ENCODE measurements at regions not wholly inside any gene's neighbourhood (a gene's known extent, or its start where the extent isn't known, plus 50 kb on each side); places are given as distances from the start of the nearest gene placed in this dataset.
A peak's percentile ranks its signal among the peaks of the same experiment; 100 is the strongest.

DNA sequence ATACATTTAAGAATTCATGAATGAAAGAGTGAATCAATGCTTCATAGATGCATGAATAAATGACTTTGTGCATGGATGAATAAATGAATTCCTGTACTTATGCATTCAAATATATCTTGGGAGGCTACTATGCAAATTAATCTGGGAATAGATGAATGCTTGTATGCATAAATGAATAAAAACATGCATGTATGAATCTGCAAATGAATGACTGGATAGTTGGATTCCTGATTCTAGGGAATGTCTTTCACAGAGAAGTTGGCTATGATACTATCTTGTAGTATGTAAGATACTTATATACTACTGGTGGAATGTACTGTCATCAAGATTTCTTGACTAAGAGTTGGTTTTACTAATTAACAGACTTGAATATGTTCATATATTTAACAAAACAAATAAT, 75.3 kb upstream of the ASTN2 start:
- no peak for TF ChIP-seq CTCF (IDR thresholded peaks at IDR 0.05; ENCODE audit: insufficient read depth, missing control alignments)
- DNase-seq (ENCODE audit: insufficient read length, low spot score) (no peak), FAIRE-seq (no peak)

DNA sequence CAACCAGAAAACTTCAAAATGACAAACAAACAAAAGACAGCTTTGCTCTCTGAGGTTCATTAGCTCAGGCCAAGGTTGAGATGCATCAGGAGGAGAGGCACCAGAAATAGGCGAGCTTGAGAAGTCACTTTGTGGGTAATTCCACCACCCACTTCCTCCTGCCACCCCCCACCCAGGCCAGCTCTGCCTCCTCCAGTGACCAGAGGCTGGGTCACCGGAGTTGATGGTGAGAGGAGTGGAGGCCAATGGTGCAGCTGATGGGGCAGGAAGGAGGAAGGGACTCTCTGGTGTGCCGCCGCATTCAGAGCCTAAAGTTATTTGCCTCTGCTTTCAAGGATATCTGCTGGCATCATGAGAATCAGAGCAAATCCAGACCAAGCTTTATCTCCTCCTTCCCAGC, 73.8 kb upstream of the ASTN2 start:
- DNase-seq (ENCODE audit: insufficient read length, low spot score), result no peak
- no peak for TF ChIP-seq CTCF (IDR thresholded peaks at IDR 0.05; ENCODE audit: insufficient read depth, missing control alignments)
- FAIRE-seq, result no peak

DNA sequence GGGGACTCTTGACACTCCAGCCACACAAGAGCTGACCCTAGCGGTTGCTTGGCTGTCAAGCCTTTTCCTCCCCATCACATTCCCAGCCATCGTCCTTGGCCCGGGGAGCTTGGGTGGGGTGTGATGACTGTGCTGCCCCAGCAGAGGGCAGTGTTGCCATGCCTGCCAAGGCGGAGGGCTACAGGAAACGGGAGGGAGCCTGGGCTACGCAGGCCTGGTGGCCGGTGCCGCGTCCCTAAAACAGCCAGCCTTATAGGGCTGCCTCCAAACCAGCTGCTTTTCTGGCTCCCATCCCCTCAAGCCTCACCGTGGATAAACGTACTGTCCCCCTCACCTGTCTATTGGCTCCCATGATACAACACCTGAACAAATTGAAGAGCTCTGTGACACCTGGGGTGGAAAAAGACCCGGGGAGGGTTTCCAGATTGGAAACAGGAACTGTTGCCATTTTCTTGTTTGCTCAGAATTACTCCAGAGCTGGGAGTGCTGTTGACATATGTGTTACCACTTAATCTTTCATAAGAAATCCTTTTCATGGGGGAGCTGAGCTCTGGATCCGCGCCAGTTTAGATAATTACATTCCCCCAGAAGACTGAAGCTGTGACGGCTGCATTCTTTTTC, 72.8 kb upstream of the ASTN2 start:
- DNase-seq (ENCODE audit: insufficient read length, low spot score) (peak; percentile 38), FAIRE-seq (no peak)
- TF ChIP-seq CTCF (IDR thresholded peaks at IDR 0.05; ENCODE audit: insufficient read depth, missing control alignments), result peak; percentile 93

- no peak for TF ChIP-seq CTCF (IDR thresholded peaks at IDR 0.05; ENCODE audit: insufficient read depth, missing control alignments)
- DNase-seq (ENCODE audit: insufficient read length, low spot score) (no peak), FAIRE-seq (no peak)
Measured at GRCh38 chr9:117486426-117486825, 71.6 kb upstream of the ASTN2 start.

DNA sequence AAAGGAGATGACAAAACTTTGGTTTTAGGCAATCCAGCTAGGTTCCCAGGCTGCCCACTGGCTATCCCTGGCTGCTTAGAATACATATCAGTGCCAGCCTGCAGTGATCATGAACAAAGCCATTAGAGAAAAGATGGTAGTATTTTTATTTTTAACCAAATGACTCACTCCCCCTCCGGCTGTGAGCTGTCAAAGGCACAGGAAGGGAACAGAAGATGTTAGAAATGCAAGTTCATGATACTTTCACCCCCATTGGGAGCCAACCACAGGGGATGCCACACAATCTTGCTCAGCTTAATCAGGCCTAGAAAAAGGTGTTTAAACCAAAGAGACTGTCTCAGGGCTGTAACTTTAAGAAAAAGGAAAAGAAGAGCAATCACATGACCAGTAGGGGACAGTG, 70.3 kb upstream of the ASTN2 start:
- DNase-seq (ENCODE audit: insufficient read length, low spot score) (no peak), FAIRE-seq (no peak)

DNA sequence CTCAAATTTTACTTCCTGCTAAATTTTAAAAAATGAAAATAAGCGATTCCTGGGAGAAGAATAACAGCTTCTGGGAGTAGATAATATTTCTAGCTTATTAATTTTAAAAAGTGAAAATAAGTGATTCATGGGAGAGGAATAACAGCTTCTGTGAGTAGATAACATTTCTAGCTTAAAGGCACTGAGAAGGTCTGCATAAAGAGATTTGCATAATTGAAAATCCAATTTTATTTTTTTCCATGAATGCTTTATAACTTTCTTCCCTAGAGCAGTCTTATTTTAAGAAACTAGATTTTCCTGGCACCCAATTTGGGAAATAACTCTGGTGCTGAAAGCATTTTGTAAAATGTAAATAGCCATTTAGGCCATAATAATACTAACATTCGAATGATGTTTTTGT, 65.9 kb upstream of the ASTN2 start:
- FAIRE-seq (no peak), DNase-seq (ENCODE audit: insufficient read length, low spot score) (no peak)
- no peak for TF ChIP-seq CTCF (IDR thresholded peaks at IDR 0.05; ENCODE audit: insufficient read depth, missing control alignments)

More for the DNA sequence above, 70.3 kb upstream of the ASTN2 start:
- no peak for TF ChIP-seq CTCF (IDR thresholded peaks at IDR 0.05; ENCODE audit: insufficient read depth, missing control alignments)

DNA sequence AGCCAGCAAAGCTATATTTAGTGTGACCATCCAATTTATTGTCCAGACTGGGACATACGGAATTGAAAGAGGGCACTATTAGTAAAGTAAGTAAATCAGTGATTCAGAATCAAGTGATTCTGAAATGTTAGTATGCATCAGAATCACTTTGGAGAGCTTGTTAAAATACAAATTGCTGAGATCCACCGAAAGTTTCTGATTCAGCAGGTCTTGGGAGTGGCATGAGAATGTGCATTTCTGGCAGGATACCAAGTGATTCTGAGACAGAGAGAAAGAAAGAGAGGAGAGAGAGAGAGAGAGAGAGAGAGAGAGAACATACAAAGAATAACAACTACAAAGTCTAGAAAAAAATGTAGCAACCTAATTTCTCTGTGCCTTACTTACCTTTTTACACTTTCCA, 65.4 kb upstream of the ASTN2 start:
- FAIRE-seq (peak; percentile 71), DNase-seq (ENCODE audit: insufficient read length, low spot score) (no peak)
- TF ChIP-seq CTCF (IDR thresholded peaks at IDR 0.05; ENCODE audit: insufficient read depth, missing control alignments), result no peak
